ENCODE measurements at regions not wholly inside any gene's neighbourhood (a gene's known extent, or its start where the extent isn't known, plus 50 kb on each side); places are given as distances from the start of the nearest gene placed in this dataset.
"Not testable (repeated sequence)": the region's sequence is repeated elsewhere in the genome, so short reads cannot be mapped to it uniquely, and the experiment has no call there.

- DNase-seq = no peak
Observed at GRCh38 chr3:176155012-176155411, 1042.3 kb downstream of the TBL1XR1 start.

- no peak for DNase-seq
Observed at GRCh38 chr3:176149567-176149966, 1047.7 kb downstream of the TBL1XR1 start.

- no peak for DNase-seq
Observed at GRCh38 chr3:176147251-176147650, 1050.0 kb downstream of the TBL1XR1 start.

GRCh38 chr3:176141837-176142236 lies 1055.4 kb downstream of the TBL1XR1 start:
- no peak for DNase-seq

- DNase-seq = no peak
Observed at GRCh38 chr3:176120507-176120906, 1076.8 kb downstream of the TBL1XR1 start.

- no peak for DNase-seq
Observed at GRCh38 chr3:176119826-176120225, 1077.5 kb downstream of the TBL1XR1 start.

- DNase-seq = no peak
Observed at GRCh38 chr3:176106380-176106779, 1090.9 kb downstream of the TBL1XR1 start.

GRCh38 chr3:176097027-176097426 lies 1100.3 kb downstream of the TBL1XR1 start:
- DNase-seq = no peak

GRCh38 chr3:176093892-176094291 lies 1103.4 kb downstream of the TBL1XR1 start:
- not testable (repeated sequence) for DNase-seq

- DNase-seq = no peak
Observed at GRCh38 chr3:176090727-176091126, 1106.6 kb downstream of the TBL1XR1 start.

GRCh38 chr3:176088962-176089383 lies 1108.3 kb downstream of the TBL1XR1 start:
- DNase-seq = no peak

- no peak for DNase-seq
Observed at GRCh38 chr3:176087066-176087697, 1110.1 kb downstream of the TBL1XR1 start.

GRCh38 chr3:176079785-176080184 lies 1117.5 kb downstream of the TBL1XR1 start:
- DNase-seq = no peak

GRCh38 chr3:176078906-176079305 lies 1118.4 kb downstream of the TBL1XR1 start:
- no peak for DNase-seq

- no peak for DNase-seq
Observed at GRCh38 chr3:176075491-176075890, 1121.8 kb downstream of the TBL1XR1 start.

GRCh38 chr3:176075046-176075445 lies 1122.2 kb downstream of the TBL1XR1 start:
- no peak for DNase-seq

GRCh38 chr3:176074096-176074495 lies 1123.2 kb downstream of the TBL1XR1 start:
- DNase-seq = no peak

- DNase-seq = no peak
Observed at GRCh38 chr3:176071943-176072342, 1125.3 kb downstream of the TBL1XR1 start.

GRCh38 chr3:176068750-176069149 lies 1128.5 kb downstream of the TBL1XR1 start:
- DNase-seq = no peak

GRCh38 chr3:176058856-176059255 lies 1138.4 kb downstream of the TBL1XR1 start:
- no peak for DNase-seq

- no peak for DNase-seq
Observed at GRCh38 chr3:176055836-176056235, 1141.4 kb downstream of the TBL1XR1 start.

- DNase-seq = no peak
Observed at GRCh38 chr3:176051766-176052165, 1145.5 kb downstream of the TBL1XR1 start.

- DNase-seq = no peak
Observed at GRCh38 chr3:176046703-176047102, 1150.6 kb downstream of the TBL1XR1 start.

GRCh38 chr3:176041812-176042211 lies 1155.5 kb downstream of the TBL1XR1 start:
- no peak for DNase-seq

- no peak for DNase-seq
Observed at GRCh38 chr3:176041185-176041584, 1156.1 kb downstream of the TBL1XR1 start.

Data from activated CD4-positive, alpha-beta T cell treated with anti-CD3 and anti-CD28 coated beads, Interleukin-2, amount 50 U/mL, for 16 hours (primary cell).